Stimulated activated CD4-positive, alpha-beta T cell treated with anti-CD3 and anti-CD28 coated beads, Interleukin-2, amount 100 ng/mL, for 48 hours (primary cell): ENCODE measurements at regions not wholly inside any gene's neighbourhood (a gene's known extent, or its start where the extent isn't known, plus 50 kb on each side); places are given as distances from the start of the nearest gene placed in this dataset.

Experiments used
- DNase-seq, 2 donors: peaks; one replicate each; pipeline ENCODE4 v3.0.0-alpha.2; 2020

- no peak for DNase-seq
These were observed 299.3 kb downstream of the SOX11 start for GRCh38 chr2:5991305-5991968.

DNA sequence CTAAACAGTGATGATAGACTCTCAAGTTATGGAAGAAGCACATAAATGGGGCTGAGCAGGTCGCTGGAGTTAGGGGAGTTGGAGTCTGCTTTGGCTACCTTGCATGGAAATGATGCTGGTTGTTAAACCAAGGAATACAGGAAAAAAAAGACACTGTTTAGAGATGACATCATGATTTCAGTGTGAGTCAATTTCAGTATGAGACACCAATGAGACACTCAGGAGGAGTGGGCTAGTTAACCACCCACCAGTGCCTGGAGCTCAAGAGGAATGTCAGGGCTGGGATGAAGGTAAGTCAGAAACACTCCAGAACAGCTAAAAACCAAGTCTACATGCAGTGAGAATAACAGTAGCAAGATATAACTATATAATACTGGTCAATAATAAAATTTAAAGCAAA lies 303.6 kb downstream of the SOX11 start:
- no peak for DNase-seq

DNA sequence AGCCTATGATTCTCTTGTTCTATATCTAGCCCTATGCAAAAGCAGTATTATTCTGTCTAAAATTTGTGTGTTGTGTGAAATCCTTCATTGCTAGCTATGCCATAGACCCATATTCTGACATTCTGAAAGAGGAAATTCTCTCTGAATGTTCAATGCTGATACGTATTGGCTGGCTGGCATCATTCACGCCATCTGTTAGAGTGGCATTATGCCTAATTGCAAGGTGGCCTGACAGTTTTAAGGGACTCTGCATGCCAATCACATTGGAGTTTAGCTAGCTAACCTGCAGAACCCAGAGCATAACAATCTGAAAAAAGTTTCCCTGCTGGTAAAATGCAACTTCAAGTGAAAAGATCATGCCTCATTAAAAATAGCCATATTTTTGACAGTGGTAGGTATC lies 316.0 kb downstream of the SOX11 start:
- no peak for DNase-seq

DNA sequence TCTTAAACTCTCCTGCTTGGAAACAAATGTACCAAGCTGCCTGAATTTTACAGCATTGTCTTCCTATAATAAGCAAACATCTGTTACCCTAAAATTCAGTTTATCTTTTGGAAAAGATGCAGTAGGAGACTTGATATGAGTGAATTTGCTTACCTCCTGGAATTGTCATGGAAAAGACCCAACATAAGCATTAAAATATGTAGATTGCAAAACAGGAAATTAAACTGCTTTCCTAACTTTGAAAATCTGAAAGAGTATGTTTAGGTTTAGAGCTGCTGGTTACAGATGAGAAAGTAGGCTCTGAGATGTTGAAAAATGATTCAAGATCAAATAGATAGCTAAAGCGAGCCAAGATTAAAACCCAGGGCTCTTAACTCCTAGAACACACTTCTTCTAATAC lies 316.5 kb downstream of the SOX11 start:
- no peak for DNase-seq

GRCh38 chr2:6010163-6010562 lies 318.0 kb downstream of the SOX11 start:
- DNase-seq = no peak

DNA sequence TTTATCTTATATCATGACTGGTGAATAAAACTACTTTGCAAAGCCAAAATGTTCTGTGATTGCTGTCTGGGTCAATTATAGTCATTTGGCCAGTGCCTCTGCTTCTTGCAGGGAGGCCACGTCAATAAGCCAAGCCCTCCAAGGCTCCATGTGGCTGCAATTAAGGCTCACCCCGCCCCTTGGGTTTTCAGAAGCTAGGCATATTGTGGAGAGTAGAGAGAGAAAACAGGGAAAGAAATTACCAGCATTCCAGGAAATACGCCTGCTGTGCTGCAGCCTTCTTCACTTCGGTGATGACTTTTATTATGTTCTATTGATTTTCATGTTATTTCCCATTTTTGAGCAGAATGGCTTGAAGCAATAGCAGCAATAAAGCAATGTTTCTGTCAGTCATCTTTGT lies 319.7 kb downstream of the SOX11 start:
- no peak for DNase-seq

DNA sequence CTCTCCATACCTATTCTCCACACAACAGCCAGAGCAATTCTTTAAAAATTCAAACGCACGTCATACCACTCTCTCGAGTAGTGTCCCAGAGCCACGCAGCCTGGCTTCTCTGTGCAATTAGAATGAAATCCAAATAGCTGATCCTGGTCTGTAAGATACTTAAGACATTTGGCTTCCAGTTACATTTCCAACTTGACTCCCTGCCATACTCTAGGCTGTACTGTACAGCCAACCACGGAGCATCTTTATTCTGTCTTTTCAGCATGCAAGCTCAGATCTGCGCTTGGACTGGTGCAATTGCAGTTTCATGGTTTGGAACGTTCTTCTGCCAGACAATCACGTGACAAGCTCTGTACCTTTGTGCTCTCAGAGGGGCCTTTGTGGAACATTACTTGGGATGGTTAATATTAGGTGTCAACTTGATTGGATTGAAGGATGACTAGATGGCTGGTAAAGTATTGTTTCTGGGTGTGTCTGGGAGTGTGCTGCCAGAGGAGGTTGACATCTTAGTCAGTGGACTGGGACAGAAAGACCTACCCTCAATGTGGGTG lies 325.6 kb downstream of the SOX11 start:
- no peak for DNase-seq

DNA sequence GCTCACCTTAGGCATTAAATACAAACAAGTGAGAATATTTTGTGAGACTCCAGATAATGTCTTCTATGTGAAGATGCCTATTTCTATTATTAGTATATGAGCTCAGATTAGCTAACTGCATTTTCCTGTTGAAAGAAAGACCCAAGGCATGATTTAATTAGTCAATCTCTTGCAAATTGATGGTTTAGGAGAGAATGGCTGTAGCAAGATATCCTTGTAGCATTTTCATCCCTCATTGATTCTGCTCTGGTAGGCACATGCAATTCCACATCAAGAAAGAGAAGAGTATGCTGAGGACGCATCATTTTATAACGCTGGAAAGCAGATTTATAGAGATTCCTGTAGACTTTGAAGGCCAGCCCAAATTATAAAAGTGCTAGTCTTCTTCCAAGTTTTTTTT lies 332.0 kb downstream of the SOX11 start:
- no peak for DNase-seq

DNA sequence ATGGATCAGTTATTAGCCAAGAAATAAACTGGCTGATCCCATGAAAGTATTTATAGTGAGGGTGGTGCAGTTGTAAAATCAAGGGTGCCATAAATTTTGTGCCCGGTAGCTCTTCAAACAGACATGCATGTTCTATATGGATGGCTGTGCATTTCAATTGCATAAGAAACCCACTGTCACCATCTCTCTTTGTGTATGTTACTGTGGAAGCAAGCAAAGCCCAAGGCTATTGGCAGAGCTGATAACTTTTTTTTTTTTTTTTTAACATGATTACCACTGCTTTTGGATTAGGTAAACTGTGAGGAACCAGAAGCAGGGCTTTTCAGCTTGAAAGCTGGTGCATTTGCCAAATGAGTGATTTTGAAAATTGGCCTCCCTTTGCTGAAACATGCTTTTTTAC lies 332.6 kb downstream of the SOX11 start:
- DNase-seq = no peak

DNA sequence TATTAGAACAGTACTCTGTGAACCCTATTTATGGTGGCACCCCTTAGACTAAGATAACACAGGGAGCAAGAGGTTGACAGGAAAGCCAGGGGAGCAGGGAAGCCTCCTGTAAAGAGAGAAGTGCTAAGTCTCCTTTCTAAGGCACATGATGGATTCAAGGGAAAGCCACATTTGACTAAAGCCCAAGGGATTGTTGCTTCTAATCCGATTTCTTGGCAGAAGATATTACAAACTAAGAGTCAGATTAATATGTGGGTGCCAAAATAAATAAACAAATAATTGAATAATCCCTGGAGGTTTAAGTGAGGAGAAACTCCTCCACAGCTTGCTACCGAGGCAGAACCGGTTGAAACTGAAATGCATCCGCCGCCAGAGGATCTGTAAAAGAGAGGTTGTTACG lies 333.2 kb downstream of the SOX11 start:
- DNase-seq = no peak

DNA sequence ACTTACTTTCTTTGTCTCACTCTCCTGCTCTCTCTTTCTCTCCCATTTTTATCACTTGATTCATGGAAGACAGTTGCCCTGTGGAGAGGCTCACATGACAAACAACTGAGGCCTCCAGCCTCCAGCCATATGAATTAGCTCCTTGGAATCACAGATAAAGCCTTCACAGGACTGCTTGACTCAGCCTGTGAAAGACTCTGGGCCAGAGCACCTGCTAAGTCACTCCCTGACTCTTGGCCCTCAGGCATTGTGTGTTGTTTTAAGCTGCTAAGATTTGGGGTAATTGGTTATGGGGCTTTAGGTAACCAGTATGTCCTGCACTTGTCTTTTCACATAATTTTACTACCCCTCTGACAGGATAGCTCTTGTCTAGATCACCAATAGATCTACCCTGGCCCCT lies 334.9 kb downstream of the SOX11 start:
- no peak for DNase-seq

DNA sequence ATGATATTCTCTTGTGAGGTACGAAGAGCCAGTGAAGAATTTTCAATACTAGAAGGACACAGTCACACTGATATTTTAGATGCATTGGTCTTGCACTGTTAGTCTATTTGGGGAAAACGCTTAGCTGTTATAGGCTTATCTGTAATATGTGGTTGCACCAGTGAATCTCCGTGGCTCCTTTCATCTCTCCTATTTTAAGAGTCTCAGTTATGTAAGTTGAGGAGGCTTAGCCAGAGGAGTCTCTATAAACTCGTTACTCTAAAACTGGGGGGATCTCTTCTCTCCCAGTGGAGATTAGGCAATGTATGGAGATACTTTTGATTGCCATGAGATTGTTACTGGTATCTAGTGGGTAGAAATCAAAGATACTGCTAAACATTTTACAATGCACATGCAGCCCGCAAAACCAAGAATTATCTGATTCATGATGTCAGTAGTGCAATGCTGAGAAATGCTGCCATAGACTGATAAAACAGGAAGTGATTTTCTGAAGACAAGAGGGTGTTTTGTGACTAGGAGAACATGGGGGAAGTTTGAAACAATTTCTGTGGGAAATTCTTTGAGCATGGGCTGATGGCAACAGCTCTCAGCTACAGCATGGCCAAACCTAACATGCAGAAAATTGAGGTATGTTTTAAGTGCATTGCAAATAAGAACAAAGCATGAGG lies 339.1 kb downstream of the SOX11 start:
- DNase-seq = no peak

DNA sequence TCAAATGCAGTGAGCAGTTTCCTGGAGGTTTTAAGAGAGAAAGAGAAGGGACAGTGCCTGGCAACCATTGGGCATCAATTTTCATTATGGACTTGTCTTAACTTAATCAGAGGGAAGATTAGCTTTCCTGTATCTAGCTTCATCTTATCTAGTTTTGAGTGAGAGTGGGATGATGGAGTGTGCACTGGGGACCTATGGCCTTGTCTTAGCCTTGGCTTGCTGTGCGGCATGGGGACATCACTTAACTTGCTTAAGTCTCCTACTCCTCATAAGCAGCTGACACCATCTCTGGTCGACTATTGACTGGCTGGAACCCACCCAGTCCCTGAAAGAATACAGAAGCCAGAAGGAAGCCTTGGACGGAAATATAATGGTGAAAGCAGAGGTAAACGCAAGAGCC lies 344.0 kb downstream of the SOX11 start:
- DNase-seq = no peak

GRCh38 chr2:6043238-6043637 lies 351.1 kb downstream of the SOX11 start:
- DNase-seq = no peak

- DNase-seq = no peak
These were observed 360.5 kb downstream of the SOX11 start for GRCh38 chr2:6052649-6053048.

DNA sequence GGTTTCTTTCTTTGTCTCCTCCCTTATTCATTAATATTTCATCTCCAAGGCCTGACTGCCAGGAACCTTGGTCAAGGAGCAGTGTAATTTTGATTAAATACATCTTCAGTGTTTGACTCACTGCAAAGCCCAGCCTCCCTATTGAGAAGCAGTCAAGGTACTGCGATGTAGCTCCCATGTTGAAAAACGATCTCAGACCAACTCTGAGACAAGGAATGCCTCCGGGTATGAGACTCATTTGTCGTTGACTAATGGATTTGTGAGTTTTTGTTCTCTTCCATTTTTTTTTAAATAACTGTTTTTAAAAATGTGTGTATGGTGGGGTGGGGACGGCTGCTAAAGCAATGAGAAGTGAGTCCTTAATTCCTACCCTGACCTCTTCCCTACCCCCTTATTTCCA lies 361.6 kb downstream of the SOX11 start:
- DNase-seq = no peak

DNA sequence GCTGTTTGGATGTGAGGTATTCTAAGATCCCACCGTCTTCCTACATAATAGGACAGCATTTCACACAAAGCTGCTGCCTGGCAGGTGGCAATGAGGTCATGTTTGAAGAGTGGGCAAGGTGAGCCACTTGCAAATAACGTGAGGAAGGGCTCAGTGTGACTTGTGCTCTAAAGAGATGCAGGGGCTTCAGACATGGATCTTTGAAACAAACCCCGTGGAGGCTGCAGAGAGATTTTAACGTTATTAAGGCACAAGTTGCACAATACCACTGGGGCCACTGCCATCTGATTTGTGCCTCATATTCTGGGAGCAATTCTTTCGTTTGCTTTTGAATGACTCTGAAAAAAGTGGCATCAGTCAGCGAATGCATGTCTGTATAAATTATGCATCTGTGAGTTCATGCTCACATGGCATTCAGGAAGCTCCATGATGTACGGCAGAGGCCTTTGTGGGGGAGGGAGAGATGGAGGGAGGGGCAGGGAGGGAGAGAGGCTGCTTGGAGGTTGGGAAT lies 362.0 kb downstream of the SOX11 start:
- no peak for DNase-seq

GRCh38 chr2:6060992-6061663 lies 368.9 kb downstream of the SOX11 start:
- DNase-seq = no peak

DNA sequence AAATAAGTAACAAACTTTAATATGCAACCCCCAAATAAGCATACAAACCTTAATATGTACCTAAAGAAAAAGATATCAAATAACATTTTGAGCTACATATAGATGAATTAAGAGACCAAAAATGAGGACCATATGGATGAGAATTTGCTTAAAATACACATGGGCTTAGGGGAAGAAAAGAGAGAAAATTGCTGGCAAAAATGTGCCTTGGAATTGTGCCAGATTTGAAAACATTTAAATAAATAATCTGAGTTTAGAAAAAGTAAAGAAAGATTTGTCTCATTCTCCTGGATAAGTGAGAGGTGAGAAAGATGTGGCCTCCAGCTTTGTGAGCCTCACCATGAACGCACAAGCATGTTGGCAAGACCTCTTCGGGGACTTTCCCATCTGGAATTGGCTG lies 372.6 kb downstream of the SOX11 start:
- DNase-seq = no peak

DNA sequence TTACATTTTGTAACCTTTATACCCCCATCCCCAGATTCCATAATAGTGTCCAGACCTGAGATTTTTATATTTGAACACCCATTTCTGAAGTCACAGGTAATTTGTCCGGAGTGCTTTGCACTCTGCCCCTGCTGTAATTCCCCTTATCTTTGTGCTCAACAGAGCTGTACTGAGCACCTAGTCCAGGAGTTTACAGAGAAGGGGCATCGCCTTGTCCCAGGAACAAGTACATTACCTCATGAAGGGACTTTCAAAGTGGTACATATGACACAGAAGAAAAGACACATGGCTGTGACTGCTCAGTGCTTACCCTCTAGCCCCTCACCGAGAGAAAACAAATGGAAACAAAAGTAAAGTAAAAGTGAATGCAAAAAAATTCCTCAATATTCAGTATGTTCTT lies 373.5 kb downstream of the SOX11 start:
- DNase-seq = no peak

GRCh38 chr2:6067089-6067488 lies 374.9 kb downstream of the SOX11 start:
- no peak for DNase-seq

GRCh38 chr2:6067806-6068205 lies 375.6 kb downstream of the SOX11 start:
- no peak for DNase-seq

DNA sequence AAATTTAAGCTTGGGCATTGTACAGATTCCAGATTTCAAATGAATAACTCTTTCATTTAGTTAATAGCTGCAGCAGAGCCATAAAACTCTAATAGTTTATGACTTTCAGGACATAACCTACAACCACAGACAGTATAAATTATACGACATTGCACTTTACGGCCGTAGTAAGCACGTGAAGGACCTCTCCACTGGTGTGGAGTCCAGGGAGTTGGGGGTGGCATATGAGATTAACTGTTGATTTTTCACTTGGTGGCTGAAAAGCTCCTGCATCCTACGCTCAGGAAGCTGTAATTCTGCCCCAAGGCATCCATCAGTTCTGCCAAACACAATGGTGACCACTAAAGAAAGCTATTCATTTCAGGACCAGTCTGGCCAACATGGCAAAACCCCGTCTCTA lies 376.2 kb downstream of the SOX11 start:
- DNase-seq = no peak

DNA sequence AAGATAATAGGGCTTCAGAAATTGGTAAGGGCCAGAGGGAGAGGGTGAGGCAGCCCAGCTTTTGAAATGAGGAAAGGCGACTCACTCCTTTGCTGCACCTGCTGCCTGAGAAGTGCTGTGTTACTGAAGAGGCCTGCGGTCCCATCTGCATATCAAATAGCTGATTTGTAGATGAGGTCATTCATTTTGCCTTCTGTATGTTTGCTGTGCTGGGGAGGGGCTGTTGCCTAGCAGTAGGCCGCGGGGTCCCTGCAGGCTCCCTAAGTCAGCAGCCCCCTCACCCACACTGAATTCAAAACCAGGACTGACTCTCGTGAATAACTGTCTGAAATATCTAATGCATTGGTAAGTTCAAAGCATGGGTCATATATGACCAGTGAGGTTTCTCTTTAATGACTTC lies 377.2 kb downstream of the SOX11 start:
- DNase-seq = no peak
